Hepatocyte (in vitro differentiated cells): ENCODE measurements at regions not wholly inside any gene's neighbourhood (a gene's known extent, or its start where the extent isn't known, plus 50 kb on each side); places are given as distances from the start of the nearest gene placed in this dataset.
"Not testable (repeated sequence)": the region's sequence is repeated elsewhere in the genome, so short reads cannot be mapped to it uniquely, and the experiment has no call there.

Experiments used
- DNase-seq: peaks from one replicate; pipeline ENCODE4 v3.0.0-alpha.2; 2016; ENCODE audit warnings: low spot score
- H2AFZ ChIP-seq: fragments of 200-600 bp; sonication (generic); 2 replicates; pipeline ENCODE4 v1.6.0; 2016; ENCODE audit warnings: antibody characterized with exemption, mild to moderate bottlenecking
- H3K27ac ChIP-seq: fragments of 200-600 bp; sonication (generic); 2 replicates; pipeline ENCODE4 v1.5.1; 2016; ENCODE audit warnings: mild to moderate bottlenecking
- H3K27me3 ChIP-seq: fragments of 200-600 bp; sonication (generic); 2 replicates; pipeline ENCODE4 v1.6.1; 2016
- H3K36me3 ChIP-seq: fragments of 200-600 bp; sonication (generic); replicated peaks from 2 replicates; pipeline ENCODE4 v1.5.1; 2016; ENCODE audit warnings: low read depth; ENCODE audit not compliant: insufficient read depth
- H3K4me1 ChIP-seq: fragments of 200-600 bp; sonication (generic); 2 replicates; pipeline ENCODE4 v1.5.1; 2016; ENCODE audit warnings: mild to moderate bottlenecking, moderate library complexity; ENCODE audit not compliant: insufficient read depth
- H3K4me2 ChIP-seq: fragments of 200-600 bp; sonication (generic); 2 replicates; pipeline ENCODE4 v1.6.0; 2016
- H3K4me3 ChIP-seq: fragments of 200-600 bp; sonication (generic); 2 replicates; pipeline ENCODE4 v1.5.1; 2016; ENCODE audit warnings: mild to moderate bottlenecking
- H3K79me2 ChIP-seq: fragments of 200-600 bp; sonication (generic); 2 replicates; pipeline ENCODE4 v1.6.0; 2017; ENCODE audit warnings: mild to moderate bottlenecking
- H3K9me2 ChIP-seq: fragments of 200-600 bp; sonication (generic); replicated peaks from 2 replicates; pipeline ENCODE4 v1.6.0; 2017; ENCODE audit warnings: mild to moderate bottlenecking; ENCODE audit not compliant: insufficient read depth
- H3K9me3 ChIP-seq: fragments of 200-600 bp; sonication (generic); 2 replicates; pipeline ENCODE4 v1.5.1; 2016; ENCODE audit warnings: low read depth, mild to moderate bottlenecking
- H4K20me1 ChIP-seq: fragments of 200-600 bp; sonication (generic); 2 replicates; pipeline ENCODE4 v1.6.0; 2016; ENCODE audit warnings: mild to moderate bottlenecking; ENCODE audit not compliant: insufficient read depth, poor library complexity, severe bottlenecking
- CTCF ChIP-seq: fragments of 200-600 bp; sonication (generic); IDR thresholded peaks from 2 replicates; pipeline ENCODE4 v1.5.1; 2016; ENCODE audit warnings: antibody characterized with exemption, mild to moderate bottlenecking; ENCODE audit not compliant: poor library complexity
- EZH2 ChIP-seq: fragments of 200-600 bp; sonication (generic); IDR thresholded peaks from 2 replicates; pipeline ENCODE4 v1.6.1; 2016; ENCODE audit warnings: antibody characterized with exemption, mild to moderate bottlenecking, borderline replicate concordance
- EZH2phosphoT487 ChIP-seq: fragments of 200-600 bp; sonication (generic); IDR thresholded peaks from one replicate; pipeline ENCODE4 v1.6.1; 2018; ENCODE audit warnings: antibody characterized with exemption, mild to moderate bottlenecking, low read depth, moderate library complexity; ENCODE audit not compliant: unreplicated experiment, severe bottlenecking
- whole genome bisulfite sequencing: methylation state at CpG from one replicate; pipeline ENCODE4 v1.1.6; 2016; ENCODE audit warnings: low lambda C conversion rate; ENCODE audit errors: missing lambda C conversion rate; 5-methylcytosine and 5-hydroxymethylcytosine counted together

GRCh38 chr4:28287831-28288233 is 1427.2 kb downstream of the STIM2 start:
- Histone ChIP-seq H2AFZ (no peak overlapping the region), H3K9me3 (peaks cover 4% of the 10 kb centered on the region), H3K4me1 (no peaks in the 10 kb centered on the region), H3K4me2 (no peak overlapping the region), H3K4me3 (no peak overlapping the region), H4K20me1 (no peaks in the 10 kb centered on the region), H3K36me3 (no peaks in the 10 kb centered on the region), H3K79me2 (no peaks in the 10 kb centered on the region), H3K27ac (peak overlapping the region; percentile 29), H3K9me2 (no peaks in the 10 kb centered on the region), H3K27me3 (no peaks in the 10 kb centered on the region)
- peak; percentile 15 for DNase-seq
- TF ChIP-seq EZH2phosphoT487 (no peak), EZH2 (no peak), CTCF (no peak)
- 48% methylated on average over 3 of the region's 3 CpGs for WGBS

- H4K20me1 ChIP-seq, result no peaks in the 10 kb centered on the region
- H3K27me3 ChIP-seq, result no peaks in the 10 kb centered on the region
- no peak overlapping the region for H3K27ac ChIP-seq
- TF ChIP-seq CTCF, result no peak
- TF ChIP-seq EZH2phosphoT487, result no peak
- no peak for TF ChIP-seq EZH2
- H3K4me3 ChIP-seq, result no peak overlapping the region
- H3K4me2 ChIP-seq, result no peak overlapping the region
- DNase-seq, result no peak
- H3K79me2 ChIP-seq, result no peaks in the 10 kb centered on the region
- no peaks in the 10 kb centered on the region for H3K9me3 ChIP-seq
- H3K4me1 ChIP-seq, result no peaks in the 10 kb centered on the region
- 95% methylated on average over 1 of the region's 1 CpG for WGBS
- H2AFZ ChIP-seq, result no peak overlapping the region
- H3K9me2 ChIP-seq, result no peaks in the 10 kb centered on the region
- H3K36me3 ChIP-seq, result no peaks in the 10 kb centered on the region
Observed at GRCh38 chr4:28296239-28296638, 1435.6 kb downstream of the STIM2 start.

- no peaks in the 10 kb centered on the region for H3K9me2 ChIP-seq
- H3K79me2 ChIP-seq, result no peaks in the 10 kb centered on the region
- 92% methylated on average over 2 of the region's 2 CpGs for WGBS
- no peak for DNase-seq
- H3K4me3 ChIP-seq, result no peak overlapping the region
- TF ChIP-seq CTCF (no peak), EZH2 (no peak), EZH2phosphoT487 (no peak)
- H3K9me3 ChIP-seq, result no peaks in the 10 kb centered on the region
- H3K4me1 ChIP-seq, result no peaks in the 10 kb centered on the region
- H2AFZ ChIP-seq, result no peak overlapping the region
- no peaks in the 10 kb centered on the region for H4K20me1 ChIP-seq
- no peaks in the 10 kb centered on the region for H3K27me3 ChIP-seq
- H3K4me2 ChIP-seq, result no peak overlapping the region
- H3K27ac ChIP-seq, result no peak overlapping the region
- H3K36me3 ChIP-seq, result no peaks in the 10 kb centered on the region
Observed at GRCh38 chr4:28310926-28311325, 1450.3 kb downstream of the STIM2 start.

- not testable (repeated sequence) for H3K4me1 ChIP-seq, H3K27me3 ChIP-seq, H3K27ac ChIP-seq, H3K4me3 ChIP-seq, DNase-seq, H3K36me3 ChIP-seq, H3K4me2 ChIP-seq, H3K9me2 ChIP-seq, H2AFZ ChIP-seq, H3K9me3 ChIP-seq, H4K20me1 ChIP-seq, H3K79me2 ChIP-seq
- WGBS, result 95% methylated on average over 9 of the region's 11 CpGs
Observed at GRCh38 chr4:28312497-28312896, 1451.9 kb downstream of the STIM2 start.
